ENCODE measurements at regions not wholly inside any gene's neighbourhood (a gene's known extent, or its start where the extent isn't known, plus 50 kb on each side); places are given as distances from the start of the nearest gene placed in this dataset.

DNA sequence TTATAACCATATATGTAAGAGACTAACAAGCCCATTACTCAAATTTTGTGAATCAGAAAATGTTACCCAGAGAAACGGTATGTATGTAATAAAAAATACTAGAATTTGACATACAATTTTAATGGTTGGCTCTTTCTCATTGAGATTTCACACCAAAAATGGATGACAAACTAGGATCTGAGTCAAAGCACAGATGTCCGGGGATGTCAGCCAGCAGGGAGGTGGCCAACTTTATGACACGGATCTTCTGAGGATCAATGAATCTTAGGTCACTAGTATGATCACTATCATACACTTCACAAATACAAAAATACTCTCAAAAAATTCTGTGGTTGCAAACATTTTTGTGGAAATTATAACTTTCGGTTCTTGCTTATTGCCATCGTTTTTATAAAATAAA lies 173.5 kb upstream of the NFE2L3 start:
- Histone ChIP-seq H3K4me3 (no peak overlapping the region), H3K36me3 (no peaks in the 10 kb centered on the region), H3K27me3 (no peaks in the 10 kb centered on the region), H3K4me1 (ENCODE audit: insufficient read depth) (no peaks in the 10 kb centered on the region), H3K9me3 (peaks cover 0 to 4% of the 10 kb centered on the region in 2 donors), H3K27ac (no peak overlapping the region)
- TF ChIP-seq POLR2A (IDR thresholded peaks at IDR 0.05): no peak
- TF ChIP-seq EP300 (IDR thresholded peaks at IDR 0.05): no peak
- TF ChIP-seq, protein P1, sequence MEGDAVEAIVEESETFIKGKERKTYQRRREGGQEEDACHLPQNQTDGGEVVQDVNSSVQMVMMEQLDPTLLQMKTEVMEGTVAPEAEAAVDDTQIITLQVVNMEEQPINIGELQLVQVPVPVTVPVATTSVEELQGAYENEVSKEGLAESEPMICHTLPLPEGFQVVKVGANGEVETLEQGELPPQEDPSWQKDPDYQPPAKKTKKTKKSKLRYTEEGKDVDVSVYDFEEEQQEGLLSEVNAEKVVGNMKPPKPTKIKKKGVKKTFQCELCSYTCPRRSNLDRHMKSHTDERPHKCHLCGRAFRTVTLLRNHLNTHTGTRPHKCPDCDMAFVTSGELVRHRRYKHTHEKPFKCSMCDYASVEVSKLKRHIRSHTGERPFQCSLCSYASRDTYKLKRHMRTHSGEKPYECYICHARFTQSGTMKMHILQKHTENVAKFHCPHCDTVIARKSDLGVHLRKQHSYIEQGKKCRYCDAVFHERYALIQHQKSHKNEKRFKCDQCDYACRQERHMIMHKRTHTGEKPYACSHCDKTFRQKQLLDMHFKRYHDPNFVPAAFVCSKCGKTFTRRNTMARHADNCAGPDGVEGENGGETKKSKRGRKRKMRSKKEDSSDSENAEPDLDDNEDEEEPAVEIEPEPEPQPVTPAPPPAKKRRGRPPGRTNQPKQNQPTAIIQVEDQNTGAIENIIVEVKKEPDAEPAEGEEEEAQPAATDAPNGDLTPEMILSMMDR (IDR thresholded peaks at IDR 0.05): no peak
- intact Hi-C loops (cut with DNase I): no loop called here
- WGBS, 3 donors: 71 to 75% (median 74%) methylated on average over 5 of the region's 5 CpGs
- no peak for DNase-seq

DNA sequence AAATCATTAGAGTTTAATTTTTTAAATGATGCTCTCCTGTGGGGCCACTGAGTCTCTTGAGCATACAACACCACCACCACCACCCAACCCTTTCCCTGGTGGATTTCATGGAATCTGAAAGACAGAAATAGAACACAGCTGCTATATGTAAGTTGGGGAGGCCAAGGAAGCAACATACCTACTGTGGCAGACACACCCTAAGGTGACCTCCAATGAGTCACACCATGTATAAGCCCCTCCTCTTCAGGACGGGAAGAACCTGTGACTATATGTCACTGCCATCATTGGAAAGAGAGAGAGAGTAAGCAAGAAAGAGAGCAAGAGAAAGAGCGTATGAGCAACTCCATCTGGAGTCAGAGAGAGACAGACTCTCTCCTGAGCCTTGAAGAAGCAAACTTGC lies 172.4 kb upstream of the NFE2L3 start:
- Histone ChIP-seq H3K27ac (no peak overlapping the region), H3K4me3 (no peak overlapping the region), H3K36me3 (no peaks in the 10 kb centered on the region), H3K27me3 (no peaks in the 10 kb centered on the region), H3K9me3 (peaks cover 0 to 4% of the 10 kb centered on the region in 2 donors), H3K4me1 (ENCODE audit: insufficient read depth) (no peaks in the 10 kb centered on the region)
- TF ChIP-seq POLR2A (IDR thresholded peaks at IDR 0.05) (no peak), EP300 (IDR thresholded peaks at IDR 0.05) (no peak)
- TF ChIP-seq, protein P1 (IDR thresholded peaks at IDR 0.05): no peak
- intact Hi-C loops (cut with DNase I): no loop called here
- no peak for DNase-seq
- 0 to 68% (median 65%) methylated on average over 2 of the region's 2 CpGs for WGBS, 3 donors

- intact Hi-C loops (cut with DNase I): no loop called here
- Histone ChIP-seq H3K36me3 (no peaks in the 10 kb centered on the region), H3K4me3 (no peak overlapping the region), H3K9me3 (peaks cover 0 to 4% of the 10 kb centered on the region in 2 donors), H3K4me1 (ENCODE audit: insufficient read depth) (no peaks in the 10 kb centered on the region), H3K27ac (no peak overlapping the region), H3K27me3 (no peaks in the 10 kb centered on the region)
- 63 to 78% (median 68%) methylated on average over 2 of the region's 2 CpGs for WGBS, 3 donors
- TF ChIP-seq EP300 (IDR thresholded peaks at IDR 0.05): no peak
- TF ChIP-seq, protein P1 (IDR thresholded peaks at IDR 0.05): no peak
- DNase-seq: no peak
Observed at GRCh38 chr7:25982684-25983083, 169.3 kb upstream of the NFE2L3 start.

GRCh38 chr7:25985196-25985595 lies 166.8 kb upstream of the NFE2L3 start:
- TF ChIP-seq EP300 (IDR thresholded peaks at IDR 0.05): no peak
- TF ChIP-seq POLR2A (IDR thresholded peaks at IDR 0.05): no peak
- TF ChIP-seq, protein P1 (IDR thresholded peaks at IDR 0.05): no peak
- Histone ChIP-seq H3K27ac (no peak overlapping the region), H3K9me3 (peaks cover 0 to 4% of the 10 kb centered on the region in 2 donors), H3K36me3 (no peaks in the 10 kb centered on the region), H3K4me3 (no peak overlapping the region), H3K4me1 (ENCODE audit: insufficient read depth) (no peaks in the 10 kb centered on the region), H3K27me3 (no peaks in the 10 kb centered on the region)
- intact Hi-C loops (cut with DNase I): no loop called here
- DNase-seq: no peak
- 71 to 79% (median 76%) methylated on average over 4 of the region's 4 CpGs for WGBS, 3 donors

DNA sequence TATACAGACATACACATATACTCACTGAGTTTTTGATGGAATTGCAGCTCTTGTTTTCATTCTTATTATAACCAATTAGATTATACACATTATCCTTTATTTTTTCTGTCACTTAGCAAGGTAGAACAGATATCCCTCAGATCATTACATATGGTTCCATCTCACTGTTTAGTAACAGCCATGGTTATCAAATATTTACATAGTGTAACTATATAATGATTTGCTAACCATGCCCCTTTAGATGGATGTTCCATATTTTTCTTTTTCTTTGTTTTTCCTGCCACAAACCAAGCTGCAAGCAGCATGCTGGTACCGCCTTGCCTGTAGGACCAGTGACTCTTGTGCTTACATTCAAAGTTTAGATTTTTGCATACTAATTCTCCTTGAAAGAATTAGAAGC lies 163.4 kb upstream of the NFE2L3 start:
- H3K27me3 ChIP-seq: no peaks in the 10 kb centered on the region
- TF ChIP-seq, protein P1 (IDR thresholded peaks at IDR 0.05): no peak
- TF ChIP-seq EP300 (IDR thresholded peaks at IDR 0.05): no peak
- TF ChIP-seq POLR2A (IDR thresholded peaks at IDR 0.05): no peak
- H3K4me1 ChIP-seq (ENCODE audit: insufficient read depth): no peaks in the 10 kb centered on the region
- no peak for DNase-seq
- no peak overlapping the region for H3K4me3 ChIP-seq
- H3K27ac ChIP-seq: no peak overlapping the region
- no peaks in the 10 kb centered on the region for H3K9me3 ChIP-seq
- H3K36me3 ChIP-seq: no peaks in the 10 kb centered on the region
- intact Hi-C loops (cut with DNase I): no loop called here
- WGBS, 3 donors: 89 to 94% (median 91%) methylated on average over 1 of the region's 1 CpG
